H9 (cell line): ENCODE measurements at regions not wholly inside any gene's neighbourhood (a gene's known extent, or its start where the extent isn't known, plus 50 kb on each side); places are given as distances from the start of the nearest gene placed in this dataset.

Experiments
- DNase-seq: peaks from one replicate; pipeline ENCODE4 v3.0.0-alpha.2; 2017
- H2AFZ ChIP-seq: one replicate; pipeline ENCODE4 v1.6.1; 2013; ENCODE audit warnings: mild to moderate bottlenecking, low read length, control low read depth, moderate library complexity
- H2AK5ac ChIP-seq: 2 replicates; pipeline ENCODE4 v1.6.1; 2013; ENCODE audit warnings: low read length, control low read depth, mixed read lengths; ENCODE audit not compliant: insufficient read length
- H2BK120ac ChIP-seq: one replicate; pipeline ENCODE4 v1.6.1; 2013; ENCODE audit warnings: low read depth, mild to moderate bottlenecking, low read length, control low read depth, inconsistent platforms; ENCODE audit not compliant: poor library complexity, severe bottlenecking
- H2BK12ac ChIP-seq: 2 replicates; pipeline ENCODE4 v1.6.1; 2013; ENCODE audit warnings: low read length, control low read depth, mixed read lengths, low read depth; ENCODE audit not compliant: insufficient read length
- H2BK15ac ChIP-seq: 2 replicates; pipeline ENCODE4 v1.6.1; 2013; ENCODE audit warnings: low read depth, low read length, control low read depth
- H2BK20ac ChIP-seq: one replicate; pipeline ENCODE4 v1.6.1; 2013; ENCODE audit warnings: low read depth, mild to moderate bottlenecking, low read length, control low read depth, inconsistent platforms; ENCODE audit not compliant: poor library complexity, severe bottlenecking
- H2BK5ac ChIP-seq: 2 replicates; pipeline ENCODE4 v1.6.1; 2013; ENCODE audit warnings: low read length, control low read depth, mixed read lengths; ENCODE audit not compliant: insufficient read length
- H3K14ac ChIP-seq: 2 replicates; pipeline ENCODE4 v1.6.1; 2013; ENCODE audit warnings: low read length, control low read depth; ENCODE audit not compliant: insufficient read depth
- H3K18ac ChIP-seq: 2 replicates; pipeline ENCODE4 v1.6.1; 2013; ENCODE audit warnings: low read depth, mild to moderate bottlenecking, mixed read lengths, low read length, control low read depth; ENCODE audit not compliant: insufficient read length
- H3K23ac ChIP-seq: 2 replicates; pipeline ENCODE4 v1.6.1; 2013; ENCODE audit warnings: low read length, control low read depth, mixed read lengths, low read depth; ENCODE audit not compliant: insufficient read length
- H3K23me2 ChIP-seq: 2 replicates; pipeline ENCODE4 v1.6.1; 2013; ENCODE audit warnings: low read depth, mild to moderate bottlenecking, mixed read lengths, low read length, control low read depth; ENCODE audit not compliant: insufficient read length, poor library complexity, severe bottlenecking
- H3K27ac ChIP-seq: 2 replicates; pipeline ENCODE4 v1.5.1; 2013; ENCODE audit warnings: low read length, control low read depth, mixed read lengths, low read depth; ENCODE audit not compliant: insufficient read length
- H3K27me3 ChIP-seq: 2 replicates; pipeline ENCODE4 v1.6.1; 2013; ENCODE audit warnings: low read length, control low read depth, inconsistent platforms; ENCODE audit not compliant: insufficient read depth
- H3K4ac ChIP-seq: 2 replicates; pipeline ENCODE4 v1.6.1; 2013; ENCODE audit warnings: low read depth, mild to moderate bottlenecking, control low read depth, inconsistent platforms, low read length, moderate library complexity
- H3K4me1 ChIP-seq: 2 replicates; pipeline ENCODE4 v1.6.1; 2013; ENCODE audit warnings: low read length, control low read depth, inconsistent platforms; ENCODE audit not compliant: insufficient read depth
- H3K4me2 ChIP-seq: 2 replicates; pipeline ENCODE4 v1.6.1; 2013; ENCODE audit warnings: low read length, control low read depth, mixed read lengths; ENCODE audit not compliant: insufficient read length, insufficient read depth
- H3K56ac ChIP-seq: 2 replicates; pipeline ENCODE4 v1.6.1; 2013; ENCODE audit warnings: low read depth, mild to moderate bottlenecking, mixed read lengths, low read length, control low read depth; ENCODE audit not compliant: insufficient read length
- H3K79me1 ChIP-seq: 2 replicates; pipeline ENCODE4 v1.6.1; 2013; ENCODE audit warnings: low read depth, mild to moderate bottlenecking, moderate library complexity, low read length, control low read depth, inconsistent platforms; ENCODE audit not compliant: insufficient read depth, poor library complexity, severe bottlenecking
- H3K79me2 ChIP-seq: 2 replicates; pipeline ENCODE4 v1.6.1; 2013; ENCODE audit warnings: low read length, control low read depth, inconsistent platforms; ENCODE audit not compliant: insufficient read depth
- H3K9ac ChIP-seq: 2 replicates; pipeline ENCODE4 v1.6.1; 2013; ENCODE audit warnings: low read length, control low read depth, mixed read lengths; ENCODE audit not compliant: insufficient read length; ENCODE audit errors: extremely low read depth
- H3K9me3 ChIP-seq: one replicate; pipeline ENCODE4 v1.6.1; 2013; ENCODE audit warnings: low read depth, low read length, inconsistent platforms; ENCODE audit not compliant: control insufficient read depth
- H3T11ph ChIP-seq: one replicate; pipeline ENCODE4 v1.6.1; 2013; ENCODE audit warnings: mild to moderate bottlenecking, low read length, control low read depth, inconsistent platforms
- H4K20me1 ChIP-seq: one replicate; pipeline ENCODE4 v1.6.1; 2013; ENCODE audit not compliant: control insufficient read depth, insufficient read length, insufficient read depth
- H4K5ac ChIP-seq: 2 replicates; pipeline ENCODE4 v1.6.1; 2013; ENCODE audit warnings: low read depth, mild to moderate bottlenecking, mixed read lengths, low read length, control low read depth; ENCODE audit not compliant: insufficient read length
- H4K8ac ChIP-seq: replicated peaks from 2 replicates; pipeline ENCODE4 v1.6.1; 2013; ENCODE audit warnings: low read length, control low read depth, mixed read lengths, low read depth; ENCODE audit not compliant: insufficient read length
- H4K91ac ChIP-seq: 2 replicates; pipeline ENCODE4 v1.6.1; 2013; ENCODE audit warnings: low read depth, mild to moderate bottlenecking, moderate library complexity, mixed read lengths, low read length, control low read depth; ENCODE audit not compliant: insufficient read length
- H3K27ac Mint-ChIP-seq, 3 experiments: 2 replicates in 2 of 3; 3 replicates in 1 of 3; pipeline ENCODE4 v1.8.0; 2020 to 2021; ENCODE audit warnings: mixed read lengths in 3 of 3, mild to moderate bottlenecking in 1 of 3, moderate library complexity in 1 of 3
- H3K27me3 Mint-ChIP-seq: 2 replicates; pipeline ENCODE4 v1.8.0; 2021; ENCODE audit warnings: low read depth, mild to moderate bottlenecking, moderate library complexity, mixed read lengths
- H3K36me3 Mint-ChIP-seq, 3 experiments: 2 replicates in 2 of 3; 3 replicates in 1 of 3; pipeline ENCODE4 v1.8.0; 2020 to 2021; ENCODE audit warnings: low read depth in 3 of 3, mixed read lengths in 3 of 3; ENCODE audit not compliant: insufficient read depth in 1 of 3
- H3K4me1 Mint-ChIP-seq, 2 experiments: 2 replicates each; pipeline ENCODE4 v1.8.0; 2020; ENCODE audit warnings: mixed read lengths in 2 of 2
- H3K4me3 Mint-ChIP-seq, 2 experiments: 2 replicates in 1 of 2; 3 replicates in 1 of 2; pipeline ENCODE4 v1.8.0; 2020 to 2021; ENCODE audit warnings: mild to moderate bottlenecking in 2 of 2, mixed read lengths in 2 of 2, moderate library complexity in 1 of 2
- H3K9me3 Mint-ChIP-seq, 2 experiments: 2 replicates in 1 of 2; 3 replicates in 1 of 2; pipeline ENCODE4 v1.8.0; 2020; ENCODE audit warnings: mild to moderate bottlenecking in 2 of 2, mixed read lengths in 2 of 2, moderate library complexity in 1 of 2
- WGBS: extraction: QIAGEN DNeasy Blood & Tissue Kit; methylation state at CpG from one replicate; pipeline ENCODE4 v1.1.7; 2013; ENCODE audit warnings: missing lambda C conversion rate, low lambda C conversion rate, mixed read lengths; ENCODE audit not compliant: insufficient read length; ENCODE audit errors: extremely low coverage; 5-methylcytosine and 5-hydroxymethylcytosine counted together
- TF ChIP-seq, protein P1 (sequence below): fragments of 200-600 bp; sonication (generic); conservative IDR thresholded peaks from 3 replicates; pipeline ENCODE4 v1.8.0; 2021; ENCODE audit warnings: antibody characterized with exemption, mild to moderate bottlenecking

DNA sequence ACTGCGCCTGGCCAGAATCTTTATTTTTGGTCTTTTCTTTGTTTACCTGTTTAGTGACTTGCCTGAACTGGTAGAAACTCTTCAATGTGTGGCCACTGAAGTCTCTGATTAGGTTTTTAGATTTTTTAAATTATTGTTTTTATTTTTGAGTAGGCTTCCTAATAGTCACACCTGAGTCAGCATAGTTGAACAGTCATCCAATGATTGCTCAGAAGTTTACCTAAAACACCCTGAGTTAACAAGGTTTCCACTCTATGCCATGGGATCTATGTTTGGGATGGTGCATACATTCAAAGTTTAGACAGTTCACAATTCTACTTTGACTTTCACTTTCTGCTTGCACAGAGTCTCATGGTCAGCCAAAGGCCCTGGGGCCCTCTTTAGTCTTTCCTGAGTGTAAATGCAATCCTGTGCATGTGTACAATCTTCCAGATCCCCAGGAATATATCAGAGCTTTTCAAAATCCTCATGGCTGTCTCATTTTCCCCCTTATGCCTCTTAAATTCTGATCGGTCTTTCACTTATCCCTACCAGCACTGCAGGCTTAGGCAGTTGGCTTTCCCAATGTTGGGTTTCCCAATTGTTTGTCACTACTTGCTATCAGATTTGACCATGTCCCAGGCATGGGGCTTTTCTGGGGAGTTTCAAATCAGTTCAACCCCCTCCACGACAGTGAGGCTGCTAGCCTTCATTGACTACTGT, 114.4 kb upstream of the RAB3GAP2 start:
- Mint-ChIP-seq H3K36me3 (peaks cover 5 to 17% (median 6%) of the 10 kb centered on the region in 3 experiments; a peak in 6 of 7 replicates), H3K9me3 (peaks cover 13% of the 10 kb centered on the region in 2 experiments), H3K27ac (0 out of 7 replicates have a peak overlapping the region, but pooled peaks of 1 of the 3 experiments have one; percentile 33), H3K27me3 (peaks cover 2% of the 10 kb centered on the region; the same call in 1 of the 2 replicates), H3K4me3 (no peak overlapping the region), H3K4me1 (peaks cover 30 to 42% of the 10 kb centered on the region in 2 experiments)
- H3T11ph ChIP-seq, result no peak overlapping the region
- WGBS, result no CpG with 5 or more reads among the region's 3 CpGs
- no peak overlapping the region for H3K4me2 ChIP-seq
- H2AFZ ChIP-seq, result no peak overlapping the region
- TF ChIP-seq, protein P1, sequence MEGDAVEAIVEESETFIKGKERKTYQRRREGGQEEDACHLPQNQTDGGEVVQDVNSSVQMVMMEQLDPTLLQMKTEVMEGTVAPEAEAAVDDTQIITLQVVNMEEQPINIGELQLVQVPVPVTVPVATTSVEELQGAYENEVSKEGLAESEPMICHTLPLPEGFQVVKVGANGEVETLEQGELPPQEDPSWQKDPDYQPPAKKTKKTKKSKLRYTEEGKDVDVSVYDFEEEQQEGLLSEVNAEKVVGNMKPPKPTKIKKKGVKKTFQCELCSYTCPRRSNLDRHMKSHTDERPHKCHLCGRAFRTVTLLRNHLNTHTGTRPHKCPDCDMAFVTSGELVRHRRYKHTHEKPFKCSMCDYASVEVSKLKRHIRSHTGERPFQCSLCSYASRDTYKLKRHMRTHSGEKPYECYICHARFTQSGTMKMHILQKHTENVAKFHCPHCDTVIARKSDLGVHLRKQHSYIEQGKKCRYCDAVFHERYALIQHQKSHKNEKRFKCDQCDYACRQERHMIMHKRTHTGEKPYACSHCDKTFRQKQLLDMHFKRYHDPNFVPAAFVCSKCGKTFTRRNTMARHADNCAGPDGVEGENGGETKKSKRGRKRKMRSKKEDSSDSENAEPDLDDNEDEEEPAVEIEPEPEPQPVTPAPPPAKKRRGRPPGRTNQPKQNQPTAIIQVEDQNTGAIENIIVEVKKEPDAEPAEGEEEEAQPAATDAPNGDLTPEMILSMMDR, result no peak
- no peak overlapping the region for H3K23ac ChIP-seq
- H3K23me2 ChIP-seq, result no peaks in the 10 kb centered on the region
- no peaks in the 10 kb centered on the region for H3K79me1 ChIP-seq
- no peak overlapping the region for H3K9ac ChIP-seq
- no peak overlapping the region for H3K18ac ChIP-seq
- H3K9me3 ChIP-seq, result no peaks in the 10 kb centered on the region
- no peak overlapping the region for H3K27ac ChIP-seq
- H3K27me3 ChIP-seq, result no peaks in the 10 kb centered on the region
- no peak overlapping the region for H4K91ac ChIP-seq
- DNase-seq, result no peak
- H3K4ac ChIP-seq, result no peak overlapping the region
- H2BK12ac ChIP-seq, result no peak overlapping the region
- H2AK5ac ChIP-seq, result no peak overlapping the region
- no peak overlapping the region for H2BK15ac ChIP-seq
- no peak overlapping the region for H3K14ac ChIP-seq
- H3K4me1 ChIP-seq, result peaks cover 9% of the 10 kb centered on the region; the same call in 1 of the 2 replicates
- H3K79me2 ChIP-seq, result no peaks in the 10 kb centered on the region
- no peak overlapping the region for H2BK5ac ChIP-seq
- H4K20me1 ChIP-seq, result no peaks in the 10 kb centered on the region
- H2BK20ac ChIP-seq, result no peak overlapping the region
- H4K8ac ChIP-seq, result no peak overlapping the region
- H2BK120ac ChIP-seq, result no peak overlapping the region
- no peak overlapping the region for H3K56ac ChIP-seq
- H4K5ac ChIP-seq, result no peak overlapping the region
